G401 (cell line): ENCODE measurements at regions not wholly inside any gene's neighbourhood (a gene's known extent, or its start where the extent isn't known, plus 50 kb on each side); places are given as distances from the start of the nearest gene placed in this dataset.
"Not testable (repeated sequence)": the region's sequence is repeated elsewhere in the genome, so short reads cannot be mapped to it uniquely, and the experiment has no call there.

Experiments
- DNase-seq: peaks from one replicate; pipeline ENCODE4 v3.0.0-alpha.2; 2015; ENCODE audit warnings: low spot score
- in situ Hi-C: cut with HindIII; loops from 2 replicates; pipeline ENCODE4 v1.10.0; 2016; ENCODE audit warnings: low sequenced_read_pairs, mixed read lengths

DNA sequence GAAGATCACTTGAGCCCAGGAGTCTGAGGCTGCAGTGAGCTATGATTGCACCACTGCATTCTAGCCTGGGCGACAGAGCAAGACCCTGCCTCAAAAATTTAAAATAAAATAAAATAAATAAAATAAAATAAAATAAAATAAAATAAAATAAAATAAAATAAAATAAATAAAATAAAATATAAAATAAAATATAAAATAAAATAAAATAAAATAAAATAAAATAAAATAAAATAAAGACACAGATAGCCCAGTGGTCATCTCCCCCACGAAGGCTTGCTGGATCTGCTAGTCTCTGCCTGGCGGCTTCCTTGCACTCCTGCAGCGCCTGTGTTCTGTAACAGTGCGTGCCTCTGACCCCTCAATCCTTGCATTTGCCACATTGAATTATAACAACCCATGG lies 76.8 kb upstream of the PWP1 start:
- in situ Hi-C loops: loop anchor here (25.0 kb wide), 1 partner anchor 471 kb away; no protein-coding TSS in a partner anchor
- not testable (repeated sequence) for DNase-seq

DNA sequence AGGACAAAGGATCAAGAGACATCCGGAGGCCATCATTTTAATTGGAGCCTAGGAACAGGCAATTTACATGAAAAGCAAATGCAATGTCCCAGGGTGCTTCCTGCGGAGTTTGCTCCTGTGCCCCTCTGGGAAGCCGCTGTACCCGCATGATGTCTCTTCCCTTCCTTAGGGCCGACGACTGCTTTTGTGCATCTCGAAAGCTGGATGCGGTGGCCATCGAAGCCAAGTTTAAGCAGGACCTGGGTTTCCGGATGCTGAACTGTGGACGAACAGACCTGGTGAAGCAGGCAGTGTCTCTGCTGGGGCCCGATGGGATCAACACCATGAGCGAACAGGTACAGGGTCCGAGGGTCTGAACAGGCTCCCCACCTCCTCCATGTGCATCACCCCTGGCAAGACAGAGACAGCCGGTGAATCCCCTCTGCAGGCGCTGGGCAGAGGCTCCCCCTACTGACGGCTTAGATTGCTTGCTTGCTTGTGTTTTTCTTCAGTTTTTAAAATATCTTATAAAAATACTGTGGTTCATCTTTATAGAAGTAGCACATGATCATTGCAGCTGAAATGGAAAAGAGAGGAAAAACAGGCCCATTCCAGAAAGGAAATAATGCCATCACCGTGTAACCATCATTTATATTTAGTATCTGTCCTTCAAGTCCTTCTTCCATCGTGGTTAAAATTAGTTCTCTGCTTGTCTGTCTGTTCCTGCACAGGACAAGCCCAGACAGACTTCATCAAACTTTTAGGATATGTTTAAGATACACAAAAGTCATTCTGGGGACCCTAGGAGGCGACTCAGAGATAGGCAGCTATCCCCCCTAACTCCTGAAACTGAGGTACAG lies 75.4 kb upstream of the PWP1 start:
- peak; percentile 21 for DNase-seq
- in situ Hi-C loops: loop anchor here (25.0 kb wide), 1 partner anchor 473 kb away; no protein-coding TSS in a partner anchor

DNA sequence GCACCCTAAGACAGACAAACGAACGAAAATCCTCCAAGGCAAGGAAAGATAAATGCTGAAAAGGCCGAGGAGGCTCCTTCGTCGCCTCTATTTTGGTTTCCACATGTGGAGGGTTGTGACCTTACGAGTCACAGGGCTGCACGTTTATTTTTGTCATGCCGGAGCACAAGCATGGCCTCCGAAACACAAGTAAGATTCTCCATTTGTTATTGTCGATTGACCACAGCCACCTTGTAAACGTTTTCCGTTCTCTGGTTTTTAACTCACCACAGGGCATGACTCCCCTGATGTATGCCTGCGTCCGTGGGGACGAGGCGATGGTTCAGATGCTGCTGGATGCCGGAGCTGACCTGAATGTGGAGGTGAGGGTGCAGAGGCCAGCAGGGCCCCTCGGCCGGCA lies 73.1 kb upstream of the PWP1 start:
- in situ Hi-C loops: loop anchor here (25.0 kb wide), 1 partner anchor 475 kb away; no protein-coding TSS in a partner anchor
- DNase-seq: no peak

DNA sequence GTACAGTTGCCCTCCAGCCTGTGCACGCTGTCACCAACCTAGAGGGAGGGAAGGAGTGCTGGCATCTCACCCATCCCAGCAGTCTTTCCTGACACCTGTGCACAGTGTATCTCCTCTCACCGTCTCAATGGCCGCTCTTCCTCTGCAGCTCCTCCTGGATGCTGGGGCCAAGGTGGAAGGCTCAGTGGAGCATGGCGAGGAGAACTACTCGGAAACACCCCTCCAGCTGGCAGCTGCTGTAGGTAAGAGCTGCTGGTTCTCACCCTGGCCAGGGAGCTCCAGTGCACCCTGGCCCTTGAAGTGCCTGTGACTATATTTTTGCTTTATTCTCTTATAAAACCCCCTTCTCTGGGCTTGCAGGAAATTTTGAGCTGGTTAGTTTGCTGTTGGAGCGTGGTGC lies 68.7 kb upstream of the PWP1 start:
- in situ Hi-C loops: loop anchor here (25.0 kb wide), 1 partner anchor 480 kb away; no protein-coding TSS in a partner anchor
- no peak for DNase-seq

DNA sequence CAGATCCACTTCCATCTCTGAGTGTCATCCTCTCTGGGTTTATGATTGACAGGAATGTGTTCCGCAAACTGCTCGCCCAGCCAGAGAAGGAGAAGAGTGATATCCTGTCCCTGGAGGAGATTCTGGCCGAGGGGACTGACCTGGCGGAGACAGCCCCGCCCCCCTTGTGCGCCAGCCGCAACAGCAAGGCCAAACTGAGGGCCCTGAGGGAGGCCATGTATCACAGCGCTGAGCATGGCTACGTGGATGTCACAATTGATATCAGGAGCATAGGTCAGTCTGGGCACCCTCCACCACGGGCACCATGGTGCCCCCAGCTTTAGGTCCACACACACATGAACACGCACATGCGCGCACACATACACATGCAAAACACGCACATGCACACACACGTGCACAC lies 67.5 kb upstream of the PWP1 start:
- in situ Hi-C loops: loop anchor here (25.0 kb wide), 1 partner anchor 481 kb away; no protein-coding TSS in a partner anchor
- DNase-seq: no peak

DNA sequence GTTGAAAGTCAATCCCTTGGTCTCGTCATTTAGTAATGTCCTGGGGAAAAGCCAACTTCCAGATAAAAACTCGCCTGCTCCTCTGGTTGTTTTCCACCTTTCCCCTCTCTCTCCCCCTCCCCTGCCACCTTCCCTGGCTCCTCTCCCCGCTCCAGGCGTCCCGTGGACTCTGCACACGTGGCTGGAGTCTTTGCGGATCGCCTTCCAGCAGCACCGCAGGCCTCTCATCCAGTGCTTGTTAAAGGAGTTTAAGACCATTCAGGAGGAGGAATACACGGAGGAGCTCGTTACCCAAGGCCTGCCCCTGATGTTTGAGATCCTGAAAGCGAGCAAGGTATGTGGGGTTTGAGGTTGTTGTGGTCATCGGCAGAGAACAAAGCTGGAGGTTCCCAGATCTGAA lies 65.8 kb upstream of the PWP1 start:
- in situ Hi-C loops: loop anchor here (25.0 kb wide), 1 partner anchor 483 kb away; no protein-coding TSS in a partner anchor
- DNase-seq: no peak

DNA sequence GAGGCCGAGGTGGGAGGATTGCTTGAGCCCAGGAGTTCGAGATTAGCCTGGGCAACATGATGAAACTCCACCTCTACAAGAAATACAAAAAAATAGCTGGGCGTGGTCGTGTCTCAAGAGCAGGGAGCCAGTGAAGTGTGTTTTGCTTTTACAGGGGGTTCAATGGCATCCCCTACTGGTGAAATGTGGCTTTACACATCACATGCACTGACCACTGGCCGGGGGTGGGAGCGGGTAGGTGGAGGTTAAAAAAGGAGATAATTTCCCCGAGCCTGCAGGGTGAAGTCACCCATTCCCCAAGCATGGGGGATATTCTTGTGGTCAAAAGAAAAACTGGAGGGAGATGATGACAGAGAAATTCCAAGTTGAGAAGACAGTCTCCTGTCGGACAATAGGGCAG lies 63.6 kb upstream of the PWP1 start:
- in situ Hi-C loops: loop anchor here (25.0 kb wide), 1 partner anchor 485 kb away; no protein-coding TSS in a partner anchor
- DNase-seq: no peak

DNA sequence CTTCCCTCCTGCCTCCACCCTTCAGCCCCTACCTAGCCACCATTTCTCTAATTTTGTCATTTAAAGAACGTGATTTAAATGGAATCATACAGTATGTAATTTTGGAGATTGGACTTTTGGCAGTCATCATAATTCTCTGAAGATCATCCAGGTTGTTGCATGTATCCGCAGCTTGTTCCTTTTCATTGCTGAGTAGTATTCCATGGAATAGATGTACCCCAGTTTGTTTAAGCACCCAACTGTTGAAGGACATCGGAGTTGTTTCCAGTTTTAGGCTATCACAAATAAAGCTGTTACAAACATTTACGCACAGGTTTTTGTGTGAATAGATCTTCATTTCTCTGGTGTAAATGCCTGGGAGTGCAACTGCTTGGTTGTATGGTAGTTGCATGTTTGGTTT lies 61.1 kb upstream of the PWP1 start:
- DNase-seq: no peak
- in situ Hi-C loops: loop anchor here (25.0 kb wide), 1 partner anchor 487 kb away; no protein-coding TSS in a partner anchor

DNA sequence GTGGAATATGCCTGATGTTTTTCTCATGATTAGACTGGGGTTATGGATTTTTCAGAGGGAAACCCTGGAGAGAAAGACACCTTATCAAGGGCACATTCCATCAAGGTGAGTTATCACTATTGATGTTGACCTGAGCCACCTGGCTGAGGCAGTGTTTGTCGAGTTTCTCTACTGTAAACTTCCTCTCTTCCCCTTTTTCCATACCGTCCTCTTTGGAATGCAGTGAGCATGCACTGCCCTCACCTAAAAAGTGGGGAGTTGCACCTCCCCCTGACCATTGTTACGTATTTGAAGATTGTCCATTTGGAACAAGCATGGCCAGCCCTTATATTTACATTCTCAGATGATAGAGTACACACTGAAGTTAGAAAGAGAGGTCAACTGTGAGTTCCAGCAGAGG lies 53.9 kb upstream of the PWP1 start:
- DNase-seq: no peak
- in situ Hi-C loops: no loop called here

DNA sequence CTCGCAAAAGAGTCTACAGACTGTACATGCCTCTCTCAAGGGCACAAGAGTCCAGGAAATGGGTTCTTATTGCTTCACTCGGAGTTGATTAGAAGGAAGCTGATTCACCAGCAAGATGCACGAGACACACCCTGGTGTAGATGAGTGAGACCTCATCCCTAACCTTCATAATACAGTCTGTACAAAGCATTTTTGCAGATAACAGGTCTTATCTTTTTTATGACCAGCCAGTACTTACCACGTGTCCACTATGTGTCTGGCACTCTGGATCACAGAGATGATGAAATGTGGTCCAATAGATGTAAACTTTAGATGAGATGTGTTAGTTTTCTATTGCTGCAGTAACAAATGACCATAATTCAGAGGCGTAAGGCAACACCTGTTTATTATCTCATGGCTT lies 53.4 kb upstream of the PWP1 start:
- in situ Hi-C loops: no loop called here
- DNase-seq: no peak

DNA sequence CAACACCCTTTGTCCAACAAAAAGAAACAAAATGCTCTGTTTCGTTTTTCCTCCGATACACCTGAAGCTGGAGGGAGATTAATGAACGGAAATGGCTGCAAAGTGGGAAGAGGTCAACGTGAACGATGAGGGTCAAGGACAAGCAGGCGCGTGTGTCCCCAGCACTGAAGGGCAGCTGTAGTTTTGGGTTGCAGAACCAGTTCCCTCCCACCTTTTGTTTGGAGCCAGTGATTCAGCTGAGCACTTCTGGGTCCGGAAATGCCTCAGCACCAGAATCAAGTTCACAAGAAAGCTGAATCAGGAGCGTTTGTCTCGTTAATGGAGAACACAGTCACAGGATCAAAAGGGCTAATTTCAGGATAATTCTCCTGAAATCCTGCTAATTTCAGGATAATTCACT lies 51.1 kb upstream of the PWP1 start:
- in situ Hi-C loops: no loop called here
- DNase-seq: no peak

DNA sequence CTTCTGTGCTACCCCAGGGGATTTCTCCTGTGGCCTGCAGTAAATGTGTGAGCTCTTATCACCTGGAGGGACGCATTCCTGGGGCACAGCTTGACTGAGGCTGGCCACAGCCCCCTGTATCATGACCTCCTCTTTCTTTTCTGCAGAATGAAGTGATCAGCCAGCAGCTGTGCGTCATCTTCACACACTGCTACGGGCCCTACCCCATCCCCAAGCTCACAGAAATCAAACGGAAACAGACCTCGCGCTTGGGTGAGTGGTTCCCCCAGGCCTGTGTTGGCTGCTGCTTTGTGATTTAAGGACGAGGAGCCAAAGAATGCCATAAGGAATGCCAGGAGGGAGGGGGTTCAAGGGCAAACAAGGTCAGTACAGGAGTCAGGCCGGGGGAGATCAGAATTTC lies 50.5 kb upstream of the PWP1 start:
- in situ Hi-C loops: no loop called here

More for the DNA sequence above, 50.5 kb upstream of the PWP1 start:
- DNase-seq: no peak
